Mesothelial cell of epicardium (in vitro differentiated cells): ENCODE measurements at regions not wholly inside any gene's neighbourhood (a gene's known extent, or its start where the extent isn't known, plus 50 kb on each side); places are given as distances from the start of the nearest gene placed in this dataset.
"Not testable (repeated sequence)": the region's sequence is repeated elsewhere in the genome, so short reads cannot be mapped to it uniquely, and the experiment has no call there.

Experiments used
- DNase-seq, 2 experiments: peaks; one replicate each; pipeline ENCODE4 v3.0.0; 2021; ENCODE audit warnings: low spot score in 2 of 2; ENCODE audit not compliant: unreplicated experiment in 2 of 2
- H3K27ac Mint-ChIP-seq: 2 replicates; pipeline ENCODE4 v1.8.0; 2021; ENCODE audit warnings: mixed read lengths
- H3K27me3 Mint-ChIP-seq: 2 replicates; pipeline ENCODE4 v1.8.0; 2021; ENCODE audit warnings: low read depth, mixed read lengths
- H3K36me3 Mint-ChIP-seq: 2 replicates; pipeline ENCODE4 v1.8.0; 2021; ENCODE audit warnings: mixed read lengths
- H3K4me1 Mint-ChIP-seq: 2 replicates; pipeline ENCODE4 v1.8.0; 2021; ENCODE audit warnings: mixed read lengths
- H3K4me3 Mint-ChIP-seq: 2 replicates; pipeline ENCODE4 v1.8.0; 2021; ENCODE audit warnings: mild to moderate bottlenecking, moderate library complexity, mixed read lengths
- H3K9me3 Mint-ChIP-seq: 2 replicates; pipeline ENCODE4 v1.8.0; 2021; ENCODE audit warnings: mixed read lengths
- CTCF ChIP-seq: fragments of 200-600 bp; sonication (generic); IDR thresholded peaks from one replicate; pipeline ENCODE4 v1.5.0; 2021; ENCODE audit warnings: antibody characterized with exemption; ENCODE audit not compliant: unreplicated experiment

DNA sequence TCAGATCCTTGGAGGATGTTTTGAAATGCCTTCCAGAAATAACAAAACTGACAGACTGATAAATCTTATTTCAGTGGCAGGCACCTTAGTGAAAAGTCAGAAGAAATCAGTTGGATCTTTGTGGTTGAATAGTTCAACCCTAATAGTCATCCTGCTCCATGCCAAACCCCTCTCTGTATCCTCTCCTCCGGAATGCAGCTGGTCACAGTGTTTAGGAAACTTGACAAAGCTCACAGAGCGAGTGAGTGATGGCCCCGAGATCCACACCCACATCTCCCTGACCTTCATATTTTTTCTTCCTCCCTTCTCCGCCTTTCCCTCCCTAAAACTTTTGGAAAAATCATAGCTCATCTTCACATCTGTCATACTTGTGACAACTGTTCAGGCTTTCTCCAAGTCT is 464.8 kb upstream of the CDH4 start:
- H3K4me1 Mint-ChIP-seq = no peaks in the 10 kb centered on the region
- H3K27me3 Mint-ChIP-seq = peaks cover 21% of the 10 kb centered on the region
- no peak for TF ChIP-seq CTCF

GRCh38 chr20:60788070-60788469 is 464.0 kb upstream of the CDH4 start:
- H3K27me3 Mint-ChIP-seq = peaks cover 23% of the 10 kb centered on the region
- H3K4me3 Mint-ChIP-seq = no peak overlapping the region
- no peaks in the 10 kb centered on the region for H3K36me3 Mint-ChIP-seq
- H3K9me3 Mint-ChIP-seq = no peaks in the 10 kb centered on the region
- no peaks in the 10 kb centered on the region for H3K4me1 Mint-ChIP-seq
- no peak for DNase-seq
- no peak overlapping the region for H3K27ac Mint-ChIP-seq
- TF ChIP-seq CTCF = no peak

More for the DNA sequence above, 464.8 kb upstream of the CDH4 start:
- Mint-ChIP-seq H3K36me3 (no peaks in the 10 kb centered on the region), H3K27ac (no peak overlapping the region), H3K9me3 (no peaks in the 10 kb centered on the region), H3K4me3 (no peak overlapping the region)
- no peak for DNase-seq

- Mint-ChIP-seq H3K36me3 (no peaks in the 10 kb centered on the region), H3K9me3 (no peaks in the 10 kb centered on the region), H3K27me3 (peaks cover 23% of the 10 kb centered on the region), H3K4me1 (no peaks in the 10 kb centered on the region), H3K27ac (no peak overlapping the region), H3K4me3 (no peak overlapping the region)
- no peak for DNase-seq
- TF ChIP-seq CTCF = no peak
Measured at GRCh38 chr20:60789399-60789798, 462.7 kb upstream of the CDH4 start.

GRCh38 chr20:60790339-60790738 is 461.7 kb upstream of the CDH4 start:
- H3K4me3 Mint-ChIP-seq, H3K27ac Mint-ChIP-seq, H3K4me1 Mint-ChIP-seq, H3K9me3 Mint-ChIP-seq, DNase-seq, H3K36me3 Mint-ChIP-seq: not testable (repeated sequence)
- H3K27me3 Mint-ChIP-seq = peaks cover 23% of the 10 kb centered on the region

DNA sequence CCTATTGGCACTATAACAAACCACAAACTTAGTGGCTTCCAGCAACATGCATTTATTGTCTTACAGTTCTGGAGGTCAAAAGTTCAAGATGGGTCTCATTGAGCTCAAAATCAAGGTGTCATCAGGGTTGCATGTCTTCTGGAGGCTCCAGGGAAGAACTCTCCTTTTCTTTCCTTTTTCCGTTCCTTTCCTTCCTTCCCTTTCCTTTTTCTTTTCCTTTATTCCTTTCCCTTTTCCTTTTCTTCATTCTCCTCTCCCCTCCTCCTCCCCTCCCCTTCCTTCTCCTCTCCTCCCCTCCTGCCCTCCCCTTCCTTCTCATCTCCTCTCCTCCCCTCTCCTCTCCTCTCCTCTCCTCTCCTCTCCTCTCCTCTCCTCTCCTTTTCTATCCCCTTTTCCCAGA is 460.2 kb upstream of the CDH4 start:
- H3K27me3 Mint-ChIP-seq = peaks cover 21% of the 10 kb centered on the region
- no peaks in the 10 kb centered on the region for H3K9me3 Mint-ChIP-seq
- TF ChIP-seq CTCF = no peak
- DNase-seq = no peak
- H3K27ac Mint-ChIP-seq = no peak overlapping the region
- no peaks in the 10 kb centered on the region for H3K4me1 Mint-ChIP-seq
- H3K36me3 Mint-ChIP-seq = no peaks in the 10 kb centered on the region
- H3K4me3 Mint-ChIP-seq = no peak overlapping the region

- Mint-ChIP-seq H3K36me3 (no peaks in the 10 kb centered on the region), H3K9me3 (no peaks in the 10 kb centered on the region), H3K27me3 (peaks cover 19% of the 10 kb centered on the region), H3K27ac (no peak overlapping the region), H3K4me1 (no peaks in the 10 kb centered on the region), H3K4me3 (no peak overlapping the region)
- no peak for TF ChIP-seq CTCF
- DNase-seq = no peak
Measured at GRCh38 chr20:60792941-60793340, 459.1 kb upstream of the CDH4 start.
